ENCODE measurements at regions not wholly inside any gene's neighbourhood (a gene's known extent, or its start where the extent isn't known, plus 50 kb on each side); places are given as distances from the start of the nearest gene placed in this dataset.

DNA sequence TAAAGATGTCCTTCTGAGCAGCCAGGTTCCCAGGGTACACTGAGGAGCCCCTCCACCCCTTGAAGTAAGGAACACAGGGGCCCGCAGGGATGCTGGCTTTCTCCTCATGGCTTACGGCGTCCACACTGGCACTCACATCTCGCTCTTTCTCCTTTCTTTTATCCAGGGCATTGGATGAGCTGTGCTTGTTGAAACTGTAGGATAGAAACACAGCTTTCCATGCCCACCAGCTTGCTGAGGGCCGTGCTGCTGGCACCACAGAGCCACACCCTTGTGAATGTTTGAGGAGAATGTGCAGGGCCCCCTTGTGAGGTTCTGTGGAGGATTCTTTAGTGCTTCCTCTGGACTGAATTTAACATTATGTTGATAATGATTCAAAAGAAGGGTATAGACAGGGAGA, 51.7 kb upstream of the B3GAT1 start:
- DNase-seq (ENCODE audit: insufficient read length, low spot score) (no peak), FAIRE-seq (no peak)

Measured in GM19239 (cell line).